Neural progenitor cell (in vitro differentiated cells): ENCODE measurements at regions not wholly inside any gene's neighbourhood (a gene's known extent, or its start where the extent isn't known, plus 50 kb on each side); places are given as distances from the start of the nearest gene placed in this dataset.

Experiments
- DNase-seq: peaks from one replicate; pipeline ENCODE4 v3.0.0-alpha.2; 2016; ENCODE audit warnings: low spot score
- H2AFZ ChIP-seq: fragments of 200-600 bp; sonication (generic); replicated peaks from 2 replicates; pipeline ENCODE4 v1.6.1; 2016; ENCODE audit warnings: antibody characterized with exemption
- H3F3A ChIP-seq: fragments of 200-600 bp; sonication (generic); 2 replicates; pipeline ENCODE4 v1.6.1; 2016; ENCODE audit warnings: antibody characterized with exemption, low read depth
- H3K27ac ChIP-seq: fragments of 200-600 bp; sonication (generic); 2 replicates; pipeline ENCODE4 v1.5.1; 2016; ENCODE audit warnings: mild to moderate bottlenecking
- H3K27me3 ChIP-seq: fragments of 200-600 bp; sonication (generic); 2 replicates; pipeline ENCODE4 v1.6.1; 2016; ENCODE audit warnings: mild to moderate bottlenecking, moderate library complexity
- H3K36me3 ChIP-seq: fragments of 200-600 bp; sonication (generic); 2 replicates; pipeline ENCODE4 v1.5.1; 2016
- H3K4me1 ChIP-seq: fragments of 200-600 bp; sonication (generic); 2 replicates; pipeline ENCODE4 v1.6.1; 2016; ENCODE audit warnings: mixed run types
- H3K4me2 ChIP-seq: fragments of 200-600 bp; sonication (generic); 2 replicates; pipeline ENCODE4 v1.6.1; 2016
- H3K4me3 ChIP-seq: fragments of 200-600 bp; sonication (generic); 2 replicates; pipeline ENCODE4 v1.5.1; 2016
- H3K79me2 ChIP-seq: fragments of 200-600 bp; sonication (generic); 2 replicates; pipeline ENCODE4 v1.6.1; 2016; ENCODE audit warnings: low read depth
- H3K9ac ChIP-seq: fragments of 200-600 bp; sonication (generic); 2 replicates; pipeline ENCODE4 v1.6.1; 2016
- H3K9me3 ChIP-seq: fragments of 200-600 bp; sonication (generic); 2 replicates; pipeline ENCODE4 v1.5.1; 2016; ENCODE audit warnings: low read depth
- H4K20me1 ChIP-seq: fragments of 200-600 bp; sonication (generic); 2 replicates; pipeline ENCODE4 v1.6.1; 2016; ENCODE audit warnings: low read depth
- H3K27ac Mint-ChIP-seq: 3 replicates; pipeline ENCODE4 v1.8.0; 2021; ENCODE audit warnings: mixed read lengths
- H3K27me3 Mint-ChIP-seq: 2 replicates; pipeline ENCODE4 v1.8.0; 2022; ENCODE audit warnings: low read depth, mild to moderate bottlenecking, inconsistent platforms, moderate library complexity, mixed read lengths; ENCODE audit not compliant: insufficient read depth
- H3K36me3 Mint-ChIP-seq: 3 replicates; pipeline ENCODE4 v1.8.0; 2021; ENCODE audit warnings: mixed read lengths
- H3K4me1 Mint-ChIP-seq: 3 replicates; pipeline ENCODE4 v1.8.0; 2021; ENCODE audit warnings: mixed read lengths
- H3K4me3 Mint-ChIP-seq: 3 replicates; pipeline ENCODE4 v1.8.0; 2021; ENCODE audit warnings: mild to moderate bottlenecking, moderate library complexity, mixed read lengths
- H3K9me3 Mint-ChIP-seq: 3 replicates; pipeline ENCODE4 v1.8.0; 2020; ENCODE audit warnings: mixed read lengths
- EZH2 ChIP-seq: fragments of 200-600 bp; sonication (generic); IDR thresholded peaks from 2 replicates; pipeline ENCODE4 v1.6.1; 2017; ENCODE audit warnings: antibody characterized with exemption, mild to moderate bottlenecking, moderate library complexity
- EZH2phosphoT487 ChIP-seq: fragments of 200-600 bp; sonication (generic); IDR thresholded peaks from 2 replicates; pipeline ENCODE4 v1.6.1; 2017; ENCODE audit warnings: antibody characterized with exemption
- TF ChIP-seq, protein P1 (sequence below): fragments of 200-600 bp; sonication (generic); IDR thresholded peaks from 2 replicates; pipeline ENCODE4 v1.5.1; 2017; ENCODE audit warnings: antibody characterized with exemption, mild to moderate bottlenecking

DNA sequence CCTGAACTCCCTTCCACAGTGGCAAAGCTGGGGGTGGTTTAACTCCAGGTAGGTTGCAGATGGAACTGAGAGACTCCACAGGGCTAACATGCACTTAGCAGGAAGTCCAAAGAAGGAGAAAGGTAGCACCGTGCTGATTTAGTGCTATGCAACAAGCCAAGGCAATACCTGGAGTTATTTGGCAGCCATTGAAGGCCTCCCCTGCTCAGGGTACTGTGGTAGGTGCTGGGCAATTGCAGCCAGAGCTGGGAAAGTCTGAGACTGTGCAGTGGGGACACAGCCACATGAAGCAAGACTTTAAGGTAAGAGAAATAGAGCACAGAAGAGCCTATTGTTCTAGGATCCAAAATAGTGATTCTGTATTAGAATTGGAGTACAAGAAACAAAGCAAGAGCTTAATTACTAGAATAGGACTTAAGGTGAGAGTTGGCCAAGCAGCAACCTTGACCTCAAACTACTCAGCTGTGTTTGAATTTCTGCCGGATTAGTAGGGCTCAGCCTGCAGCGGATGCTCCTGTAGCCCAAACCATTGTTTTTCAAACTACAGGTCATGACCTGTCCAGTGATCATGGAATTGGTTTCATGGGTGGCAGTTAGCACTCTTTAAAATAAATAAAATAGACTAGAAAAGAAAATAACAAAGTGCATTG lies 80.8 kb upstream of the STMND1 start:
- Mint-ChIP-seq H3K27me3 (no peaks in the 10 kb centered on the region), H3K27ac (no peak overlapping the region), H3K36me3 (no peaks in the 10 kb centered on the region), H3K4me1 (no peaks in the 10 kb centered on the region), H3K4me3 (no peak overlapping the region), H3K9me3 (peaks cover 3% of the 10 kb centered on the region)
- Histone ChIP-seq H3F3A (no peaks in the 10 kb centered on the region), H3K36me3 (no peaks in the 10 kb centered on the region), H2AFZ (no peak overlapping the region), H3K9ac (no peak overlapping the region), H3K4me1 (no peaks in the 10 kb centered on the region), H4K20me1 (no peaks in the 10 kb centered on the region), H3K79me2 (no peaks in the 10 kb centered on the region), H3K27me3 (no peaks in the 10 kb centered on the region), H3K9me3 (no peaks in the 10 kb centered on the region), H3K27ac (no peak overlapping the region), H3K4me2 (no peak overlapping the region), H3K4me3 (no peak overlapping the region)
- DNase-seq, result no peak
- TF ChIP-seq, protein P1, sequence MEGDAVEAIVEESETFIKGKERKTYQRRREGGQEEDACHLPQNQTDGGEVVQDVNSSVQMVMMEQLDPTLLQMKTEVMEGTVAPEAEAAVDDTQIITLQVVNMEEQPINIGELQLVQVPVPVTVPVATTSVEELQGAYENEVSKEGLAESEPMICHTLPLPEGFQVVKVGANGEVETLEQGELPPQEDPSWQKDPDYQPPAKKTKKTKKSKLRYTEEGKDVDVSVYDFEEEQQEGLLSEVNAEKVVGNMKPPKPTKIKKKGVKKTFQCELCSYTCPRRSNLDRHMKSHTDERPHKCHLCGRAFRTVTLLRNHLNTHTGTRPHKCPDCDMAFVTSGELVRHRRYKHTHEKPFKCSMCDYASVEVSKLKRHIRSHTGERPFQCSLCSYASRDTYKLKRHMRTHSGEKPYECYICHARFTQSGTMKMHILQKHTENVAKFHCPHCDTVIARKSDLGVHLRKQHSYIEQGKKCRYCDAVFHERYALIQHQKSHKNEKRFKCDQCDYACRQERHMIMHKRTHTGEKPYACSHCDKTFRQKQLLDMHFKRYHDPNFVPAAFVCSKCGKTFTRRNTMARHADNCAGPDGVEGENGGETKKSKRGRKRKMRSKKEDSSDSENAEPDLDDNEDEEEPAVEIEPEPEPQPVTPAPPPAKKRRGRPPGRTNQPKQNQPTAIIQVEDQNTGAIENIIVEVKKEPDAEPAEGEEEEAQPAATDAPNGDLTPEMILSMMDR, result no peak
- TF ChIP-seq EZH2 (no peak), EZH2phosphoT487 (no peak)

DNA sequence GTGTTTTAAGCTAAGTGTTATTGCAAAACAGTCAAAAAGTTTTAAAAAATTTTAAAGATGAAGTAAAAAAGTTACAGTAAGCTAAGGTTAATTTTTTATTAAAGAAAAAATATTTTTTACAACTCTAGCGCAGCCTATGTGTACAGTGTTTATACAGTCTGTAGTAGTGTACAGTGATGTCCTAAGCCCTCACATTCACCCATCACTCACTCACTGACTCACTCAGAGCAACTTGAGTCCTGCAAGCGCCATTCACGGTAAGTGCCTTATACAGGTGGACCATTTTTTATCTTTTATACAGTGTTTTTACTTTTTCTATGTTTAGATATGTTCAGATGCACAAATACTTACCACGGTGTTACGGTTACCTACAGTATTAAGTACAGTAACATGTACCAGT lies 83.4 kb upstream of the STMND1 start:
- no peak overlapping the region for H2AFZ ChIP-seq
- no peaks in the 10 kb centered on the region for H3K36me3 ChIP-seq
- no peaks in the 10 kb centered on the region for H3K4me1 ChIP-seq
- no peak overlapping the region for H3K9ac ChIP-seq
- Mint-ChIP-seq H3K36me3 (no peaks in the 10 kb centered on the region), H3K4me3 (no peak overlapping the region), H3K27me3 (no peaks in the 10 kb centered on the region), H3K9me3 (peaks cover 3% of the 10 kb centered on the region), H3K4me1 (no peaks in the 10 kb centered on the region), H3K27ac (no peak overlapping the region)
- H3F3A ChIP-seq, result no peaks in the 10 kb centered on the region
- no peaks in the 10 kb centered on the region for H3K27me3 ChIP-seq
- no peak overlapping the region for H3K4me3 ChIP-seq
- no peaks in the 10 kb centered on the region for H4K20me1 ChIP-seq
- TF ChIP-seq EZH2phosphoT487 (no peak), EZH2 (no peak)
- TF ChIP-seq, protein P1, result no peak
- DNase-seq, result no peak
- H3K4me2 ChIP-seq, result no peak overlapping the region
- H3K79me2 ChIP-seq, result no peaks in the 10 kb centered on the region
- H3K27ac ChIP-seq, result no peak overlapping the region
- H3K9me3 ChIP-seq, result no peaks in the 10 kb centered on the region

- Mint-ChIP-seq H3K27ac (no peak overlapping the region), H3K4me3 (no peak overlapping the region), H3K27me3 (no peaks in the 10 kb centered on the region), H3K9me3 (peaks cover 2% of the 10 kb centered on the region), H3K4me1 (no peaks in the 10 kb centered on the region), H3K36me3 (no peaks in the 10 kb centered on the region)
- H3K9ac ChIP-seq, result no peak overlapping the region
- TF ChIP-seq EZH2phosphoT487, result no peak
- TF ChIP-seq, protein P1, result no peak
- TF ChIP-seq EZH2, result no peak
- H3K36me3 ChIP-seq, result no peaks in the 10 kb centered on the region
- no peak for DNase-seq
- no peak overlapping the region for H3K27ac ChIP-seq
- H3K9me3 ChIP-seq, result no peaks in the 10 kb centered on the region
- H4K20me1 ChIP-seq, result no peaks in the 10 kb centered on the region
- H3K79me2 ChIP-seq, result no peaks in the 10 kb centered on the region
- no peak overlapping the region for H3K4me2 ChIP-seq
- no peak overlapping the region for H2AFZ ChIP-seq
- no peaks in the 10 kb centered on the region for H3K27me3 ChIP-seq
- no peaks in the 10 kb centered on the region for H3K4me1 ChIP-seq
- H3F3A ChIP-seq, result no peaks in the 10 kb centered on the region
- H3K4me3 ChIP-seq, result no peak overlapping the region
These were observed 84.4 kb upstream of the STMND1 start for GRCh38 chr6:17017416-17017815.
